GM18520 (cell line): ENCODE measurements at regions not wholly inside any gene's neighbourhood (a gene's known extent, or its start where the extent isn't known, plus 50 kb on each side); places are given as distances from the start of the nearest gene placed in this dataset.

Experiments used
- ATAC-seq: cut with Tn5 transposase; IDR thresholded peaks from one replicate; pipeline ENCODE4 v1.9.1; 2021; ENCODE audit not compliant: unreplicated experiment

DNA sequence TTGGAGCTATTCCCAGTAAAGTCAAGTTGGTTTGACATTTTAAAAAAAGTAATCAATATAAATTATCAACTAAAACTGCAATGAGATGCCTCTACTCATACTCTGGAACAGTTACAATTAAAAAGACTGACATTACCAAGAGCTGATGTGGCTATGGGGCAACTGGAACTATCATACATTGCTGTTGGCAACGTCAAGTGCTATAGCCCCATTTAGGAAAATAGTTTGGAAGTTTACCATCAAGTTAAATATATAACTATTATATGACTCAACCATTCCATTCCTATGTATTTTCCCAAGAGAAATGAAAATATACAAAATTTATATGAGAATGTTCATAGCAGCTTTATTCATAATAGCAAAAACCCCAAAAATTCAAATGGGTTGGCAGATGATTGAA lies 111.4 kb upstream of the HDGFL1 start:
- ATAC-seq: no peak

DNA sequence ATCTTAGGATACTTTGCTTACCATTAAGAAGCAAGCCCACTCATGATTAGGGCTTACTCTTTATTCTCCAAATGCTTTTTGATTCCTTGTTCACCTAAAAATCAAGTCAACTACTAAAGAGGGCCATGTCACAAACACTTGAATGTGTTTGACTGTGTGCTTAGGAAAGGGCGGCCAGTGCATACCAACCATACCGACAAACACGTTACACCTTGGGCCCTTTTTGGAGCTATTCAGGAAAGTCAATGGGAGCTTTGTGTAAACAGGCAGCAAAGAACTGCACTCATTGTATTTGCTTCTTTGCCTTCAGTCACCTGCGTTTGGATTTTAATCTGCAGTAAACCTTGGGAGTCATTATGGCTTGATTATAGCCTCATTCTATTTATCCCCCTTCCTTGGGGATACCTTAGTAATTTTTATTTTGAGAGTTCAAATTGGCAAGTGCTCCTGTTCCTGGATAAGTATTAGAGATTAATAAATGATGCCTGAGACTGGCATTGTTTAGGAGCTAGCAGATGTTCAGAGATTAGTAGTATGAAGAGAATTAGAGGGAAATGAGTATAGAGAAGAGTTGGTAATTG lies 102.6 kb upstream of the HDGFL1 start:
- ATAC-seq: no peak

DNA sequence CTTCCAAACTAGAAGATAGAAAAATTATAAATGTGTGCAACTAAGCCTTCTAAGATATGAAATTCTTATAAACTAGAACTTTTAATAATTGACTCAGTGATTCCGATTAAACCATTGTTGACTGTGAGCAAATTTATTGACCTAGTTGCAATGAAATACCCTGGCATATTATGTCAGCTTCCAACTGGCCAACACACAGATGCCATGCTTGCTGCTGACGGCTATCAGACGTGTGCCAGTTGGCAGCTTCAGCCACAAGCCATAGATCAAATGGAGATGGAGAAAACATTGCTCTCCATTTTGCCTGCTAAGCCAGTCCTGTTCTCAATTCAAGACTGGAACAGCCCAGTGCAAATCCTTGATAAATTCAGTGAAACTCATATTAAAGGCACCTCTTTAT lies 101.7 kb upstream of the HDGFL1 start:
- no peak for ATAC-seq

DNA sequence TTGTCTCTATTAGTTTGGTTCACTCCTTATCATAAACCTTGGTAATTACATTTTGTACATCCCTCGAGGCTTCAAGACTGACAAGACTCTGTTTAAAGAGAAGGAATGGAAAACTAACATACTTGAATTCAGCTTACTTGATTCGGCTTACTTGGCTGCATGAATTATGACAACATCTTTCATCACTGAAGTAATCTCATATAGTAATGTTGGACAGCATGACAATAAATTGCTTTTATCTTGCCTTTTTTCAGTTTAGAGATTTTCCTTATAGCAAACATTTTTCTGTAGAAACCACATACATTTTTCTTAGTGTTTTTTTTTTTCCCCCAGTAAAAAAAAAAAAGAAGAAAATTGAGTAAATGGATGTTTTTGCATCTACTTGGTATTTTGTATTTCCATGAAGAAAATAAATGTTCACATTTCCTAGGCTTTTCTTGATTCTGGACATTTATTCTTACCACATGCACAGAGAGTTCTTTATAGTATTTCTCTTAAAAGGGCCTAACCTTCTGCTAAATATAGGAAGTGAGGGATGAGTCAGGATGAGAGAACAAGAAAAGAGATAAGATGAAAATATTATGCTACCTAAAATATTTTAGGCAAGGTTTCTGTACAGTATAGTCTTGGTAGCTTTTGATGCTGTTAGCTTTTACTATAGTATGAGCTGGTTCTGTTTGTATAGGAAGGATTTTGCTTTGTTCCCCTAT lies 101.0 kb upstream of the HDGFL1 start:
- no peak for ATAC-seq

DNA sequence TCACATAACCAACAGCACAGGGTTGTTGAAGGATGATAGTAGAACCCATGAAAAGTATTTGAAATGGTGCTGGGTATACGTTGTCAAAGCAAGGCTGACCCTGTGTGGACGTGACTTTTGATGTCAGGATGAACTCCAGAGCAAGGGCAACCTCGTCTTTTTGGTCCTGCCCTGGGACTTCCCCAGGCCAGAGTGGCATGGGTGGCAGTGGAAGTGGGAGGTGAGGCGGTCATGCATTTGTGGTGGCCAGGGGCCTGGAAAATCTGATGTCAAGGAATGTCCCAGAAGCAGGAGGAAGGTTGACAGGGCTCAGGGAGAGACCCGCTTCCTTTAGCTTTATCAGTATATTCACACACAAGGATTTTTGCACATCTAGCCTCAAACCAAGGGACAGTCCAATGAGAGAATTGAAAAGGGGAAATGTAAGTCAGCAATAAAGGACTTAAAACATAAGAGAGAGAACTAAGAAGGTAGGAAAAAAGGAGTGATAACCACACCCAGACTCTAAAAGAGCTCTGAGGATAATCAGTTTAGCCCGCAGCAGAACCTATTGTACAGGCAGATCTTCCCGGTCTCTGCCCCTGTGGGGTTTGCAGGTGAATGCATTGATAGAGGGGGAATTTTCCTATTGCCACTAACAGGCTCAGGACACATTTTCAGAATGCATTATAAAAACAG lies 98.8 kb upstream of the HDGFL1 start:
- ATAC-seq: no peak

DNA sequence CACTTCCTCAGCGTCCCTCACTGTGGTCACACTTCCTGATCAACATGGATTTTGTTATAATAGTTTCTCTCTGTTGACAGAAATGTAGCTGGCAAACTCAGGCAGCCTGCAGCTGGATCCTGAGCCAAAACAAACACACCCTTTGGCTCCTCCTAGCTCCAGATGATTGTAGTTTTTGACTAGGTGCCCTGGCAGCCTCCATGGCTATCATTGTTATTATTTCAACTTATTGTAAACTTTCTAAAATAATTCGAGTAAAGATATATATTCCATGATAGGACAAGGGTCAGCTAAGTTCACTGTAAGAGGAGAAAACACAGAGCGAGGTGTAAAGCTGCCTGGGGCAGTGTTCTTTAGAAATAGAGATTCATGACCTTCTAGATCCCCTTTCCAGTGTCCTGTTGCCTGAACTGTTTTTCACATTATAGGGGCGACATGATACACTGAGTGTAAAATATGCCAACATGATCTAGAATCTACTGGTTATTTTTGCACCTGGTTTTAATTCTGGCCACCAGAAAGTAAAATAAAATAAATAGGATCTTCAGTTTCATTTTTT lies 98.2 kb upstream of the HDGFL1 start:
- ATAC-seq: no peak

DNA sequence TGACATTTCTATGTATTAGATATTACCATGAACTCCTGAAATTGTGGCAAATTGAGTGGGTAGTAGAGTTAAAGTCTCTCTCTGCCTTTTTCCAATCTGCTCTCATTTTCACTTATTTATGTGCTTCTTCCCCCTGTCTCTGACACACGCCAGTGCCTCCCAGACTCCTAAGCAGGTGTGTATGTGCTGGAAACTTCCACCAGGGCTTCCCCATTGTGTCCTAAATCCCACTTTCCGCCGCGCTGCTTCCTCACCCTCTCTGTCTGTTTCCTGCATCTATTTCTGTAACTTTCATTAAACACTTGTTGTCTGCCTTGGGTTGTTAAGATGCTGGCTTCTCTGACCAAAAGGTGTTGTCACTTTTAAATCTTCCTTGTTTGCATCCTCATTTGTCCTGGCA lies 97.6 kb upstream of the HDGFL1 start:
- no peak for ATAC-seq

DNA sequence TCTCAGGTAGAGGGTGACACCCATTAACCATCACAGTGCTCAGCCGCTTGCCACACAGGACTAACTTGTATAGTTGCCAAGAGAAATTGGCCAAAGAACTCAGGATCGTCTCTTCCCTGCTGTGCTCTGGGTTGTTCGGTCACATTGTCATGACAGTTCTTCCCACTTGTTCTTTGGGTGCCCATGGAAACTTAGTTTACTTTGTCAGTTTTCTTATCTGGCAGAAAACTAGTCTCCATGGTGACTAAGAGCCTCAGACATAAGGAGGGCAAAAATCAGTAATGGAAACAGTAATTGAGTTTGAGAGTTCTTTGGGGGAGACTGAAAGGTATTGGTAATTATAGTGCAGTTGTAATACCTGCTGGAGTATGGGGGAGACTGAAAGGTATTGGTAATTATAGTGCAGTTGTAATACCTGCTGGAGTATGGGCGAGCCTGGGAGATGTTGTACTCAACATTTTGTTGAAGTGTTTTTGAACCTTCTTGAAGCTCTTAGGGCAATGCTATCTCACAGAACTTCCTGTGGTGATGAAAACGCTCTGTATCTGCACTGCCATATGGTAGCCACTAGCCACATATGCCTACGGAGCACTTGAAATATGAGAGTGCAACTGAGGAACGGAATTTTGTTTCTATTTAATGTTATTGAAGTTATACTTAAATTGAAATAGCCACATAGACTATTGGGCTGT lies 95.2 kb upstream of the HDGFL1 start:
- no peak for ATAC-seq

DNA sequence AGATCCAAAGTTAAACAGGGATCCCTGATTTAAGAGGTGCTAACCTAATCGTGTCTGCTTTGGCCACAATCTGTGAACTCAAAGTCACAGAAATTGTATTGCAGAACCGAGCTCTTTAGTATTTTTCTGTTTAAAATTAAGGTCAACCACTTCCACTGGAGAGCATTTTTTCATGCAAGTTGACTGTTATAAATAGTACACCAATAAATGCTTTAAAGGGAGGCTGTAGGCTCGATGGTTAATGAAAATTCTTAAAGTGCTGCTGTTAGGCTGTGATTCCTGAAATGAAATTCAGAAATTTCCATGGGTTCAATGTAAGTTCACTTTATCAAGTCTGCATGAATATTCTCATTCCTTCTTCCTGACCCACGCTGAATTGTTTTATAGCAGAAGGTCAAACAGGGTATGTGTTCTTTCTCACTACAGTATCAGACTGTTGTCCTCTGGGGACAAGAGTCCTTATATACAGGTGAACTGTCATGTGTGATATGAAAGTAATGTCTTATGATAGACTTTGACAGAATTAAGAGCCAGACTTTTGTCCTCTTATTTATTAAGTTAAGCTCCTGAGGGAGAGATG lies 92.5 kb upstream of the HDGFL1 start:
- ATAC-seq: no peak

DNA sequence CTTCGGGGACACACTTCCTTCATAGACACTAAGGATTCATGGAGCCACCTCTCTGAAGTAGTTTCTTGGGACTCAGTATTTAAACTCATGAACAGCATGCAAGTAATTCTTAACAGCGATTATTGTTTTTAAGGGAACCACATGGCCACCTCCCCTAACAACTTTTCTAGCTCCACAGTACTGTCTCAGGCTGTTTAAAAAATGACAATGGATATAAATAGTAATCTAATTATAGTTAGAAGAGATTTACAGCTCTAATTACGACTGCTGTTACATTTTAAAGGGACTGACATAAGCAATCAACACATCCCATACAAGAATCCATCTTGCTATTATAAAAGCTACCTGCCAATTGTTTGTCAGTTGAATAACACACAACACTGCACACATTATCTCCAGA lies 72.1 kb upstream of the HDGFL1 start:
- no peak for ATAC-seq

DNA sequence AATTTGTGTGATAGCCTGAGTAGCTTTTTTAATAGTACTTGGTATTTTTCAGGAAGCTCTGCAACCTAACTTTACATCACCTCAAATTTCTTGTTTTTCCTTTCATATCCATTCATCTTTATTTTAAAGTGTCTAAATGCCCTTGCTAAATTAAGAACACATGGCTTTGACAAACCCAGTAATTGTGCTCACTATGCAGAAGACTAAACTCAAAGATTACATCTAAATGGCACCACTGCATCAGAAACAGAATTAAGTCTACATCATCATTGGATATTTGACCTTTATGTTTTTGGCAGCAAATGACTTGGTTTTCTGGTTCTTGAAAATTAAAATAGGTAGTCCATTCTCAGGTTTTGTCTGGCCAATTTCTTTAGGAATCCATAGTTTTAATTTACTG lies 69.6 kb upstream of the HDGFL1 start:
- ATAC-seq: no peak

DNA sequence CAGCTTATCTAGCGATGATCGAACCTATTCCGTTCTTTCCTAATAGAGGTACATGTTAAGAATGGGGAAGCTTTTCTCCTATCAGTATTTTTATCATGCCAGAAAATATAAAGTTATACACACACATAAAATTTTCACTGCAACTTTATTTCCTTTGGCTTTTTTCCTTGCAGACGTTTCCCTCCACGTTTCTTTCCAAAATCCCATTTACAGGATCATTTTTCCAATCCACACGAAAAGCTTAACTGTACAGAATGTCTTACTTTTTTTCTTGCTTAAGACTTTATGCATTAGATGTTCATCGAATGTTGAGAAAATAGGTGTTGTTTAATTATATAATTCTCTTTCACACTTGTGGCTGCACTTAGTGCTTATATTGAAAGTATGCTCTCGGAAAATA lies 62.9 kb upstream of the HDGFL1 start:
- ATAC-seq: no peak

DNA sequence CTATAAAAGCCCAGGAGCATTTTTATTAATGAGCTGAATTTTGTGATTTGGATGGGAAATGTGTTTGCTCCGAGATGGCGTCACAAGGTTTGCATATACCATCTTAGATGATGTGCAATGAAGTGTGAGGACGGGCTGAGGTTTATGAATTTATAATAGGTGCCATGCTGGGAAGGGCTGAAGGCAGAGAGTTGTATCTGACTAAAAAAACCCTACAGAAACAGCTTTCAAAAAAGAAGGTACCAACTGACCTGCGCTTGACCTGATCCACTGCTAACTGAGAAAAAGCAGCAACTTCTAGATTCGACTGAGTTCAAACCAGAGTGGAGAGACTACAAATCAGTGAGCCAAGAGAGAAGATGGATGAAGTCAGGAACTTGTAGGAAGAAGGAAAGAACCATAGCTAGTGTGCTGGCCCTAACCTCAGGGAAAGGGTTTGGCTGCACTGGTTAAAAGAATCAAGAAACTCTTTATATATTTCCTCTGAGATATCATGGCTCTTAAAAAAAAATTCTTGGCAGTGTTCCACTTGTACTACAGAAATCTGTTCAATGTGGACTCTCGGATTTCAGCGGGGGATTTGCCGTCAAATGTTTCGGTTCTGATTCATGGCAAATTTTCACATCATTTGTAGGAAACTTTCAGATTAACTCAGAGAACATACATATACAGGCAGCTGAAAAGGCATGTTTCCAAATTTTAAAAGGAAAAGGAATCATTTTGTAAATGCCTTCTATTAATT lies 56.5 kb upstream of the HDGFL1 start:
- no peak for ATAC-seq

DNA sequence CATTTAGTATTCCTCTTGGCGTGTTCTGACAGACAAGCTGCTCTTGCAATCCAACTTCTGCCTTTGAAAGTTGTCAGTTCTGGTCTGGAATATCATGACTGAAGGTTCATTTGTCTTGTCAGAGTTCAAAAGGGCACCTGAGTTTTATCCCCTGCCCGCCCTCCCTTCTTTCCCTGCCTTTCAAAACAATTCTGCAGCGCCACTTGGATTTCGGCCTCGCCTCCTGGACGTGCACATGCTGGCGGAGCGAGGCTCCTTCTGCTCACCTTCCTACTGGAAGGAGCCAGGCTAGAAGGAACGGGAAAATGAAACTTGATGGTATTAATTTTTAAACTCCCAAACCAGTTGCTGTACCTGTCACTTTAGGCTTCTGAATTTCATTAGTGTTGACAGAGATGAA lies 55.7 kb upstream of the HDGFL1 start:
- no peak for ATAC-seq

DNA sequence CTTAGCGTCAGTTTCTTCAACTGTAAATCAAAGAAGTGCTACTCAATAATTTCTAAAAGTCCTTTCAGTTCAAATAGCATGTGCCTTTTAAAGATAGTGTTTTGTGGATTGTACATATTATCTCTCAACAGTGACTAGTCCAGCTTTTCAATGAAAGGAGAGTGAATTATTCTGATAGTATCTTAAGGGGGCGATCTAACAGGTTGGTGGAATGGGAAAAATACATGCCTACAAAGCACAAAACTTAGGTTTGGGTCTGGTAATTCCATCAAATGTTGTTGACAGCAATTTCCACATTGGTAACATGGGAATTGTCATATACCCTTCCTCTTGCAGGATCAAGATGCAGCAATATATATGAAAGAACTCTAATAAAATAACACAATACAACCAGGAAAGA lies 50.1 kb upstream of the HDGFL1 start:
- no peak for ATAC-seq
